IMR-90 (cell line): ENCODE measurements at regions not wholly inside any gene's neighbourhood (a gene's known extent, or its start where the extent isn't known, plus 50 kb on each side); places are given as distances from the start of the nearest gene placed in this dataset.

Experiments used
- ATAC-seq: fragments of 200-7000 bp; cut with Tn5 transposase; 2 replicates; pipeline ENCODE4 v1.9.1; 2020; ENCODE audit warnings: low read depth, mild to moderate bottlenecking, moderate library complexity
- BruUV-seq: library from RNA; stranded (reverse); fragments of 400-500 nt; replicated peaks from 2 replicates; lab custom pipeline; 2021; lab: Mats Ljungman, UMichigan
- CTCF ChIA-PET: fragments of 300-600 bp; formaldehyde crosslinking; extraction: SDS; loops from one replicate; lab custom pipeline; 2021; ENCODE audit warnings: antibody characterized with exemption; lab: Yijun Ruan, JAX
- POLR2A ChIA-PET: fragments of 300-600 bp; sonication (Branson Sonifier 250); formaldehyde crosslinking; loops from one replicate; lab custom pipeline; 2022; ENCODE audit warnings: antibody characterized with exemption; ENCODE audit not compliant: unreplicated experiment; lab: Charles Lee
- DNase-seq: peaks from one replicate; pipeline ENCODE4 v3.0.0; 2013
- H2AFZ ChIP-seq: replicated peaks from 2 replicates; pipeline ENCODE3; 2013; ENCODE audit warnings: low read length, mild to moderate bottlenecking; ENCODE audit not compliant: poor library complexity
- H2AK5ac ChIP-seq: 2 replicates; pipeline ENCODE4 v1.6.1; 2013; ENCODE audit warnings: low read depth, low read length, inconsistent platforms
- H2AK9ac ChIP-seq: replicated peaks from 2 replicates; pipeline ENCODE3; 2013; ENCODE audit warnings: mild to moderate bottlenecking, low read depth, low read length, moderate library complexity; ENCODE audit not compliant: poor library complexity
- H2BK120ac ChIP-seq: 2 replicates; pipeline ENCODE4 v1.6.1; 2013; ENCODE audit warnings: low read depth, low read length, inconsistent platforms
- H2BK15ac ChIP-seq: 3 replicates; pipeline ENCODE4 v1.6.1; 2013; ENCODE audit warnings: low read depth, low read length, inconsistent platforms
- H2BK20ac ChIP-seq: 2 replicates; pipeline ENCODE4 v1.6.1; 2013; ENCODE audit warnings: low read depth, mild to moderate bottlenecking, inconsistent platforms, low read length, moderate library complexity
- H2BK5ac ChIP-seq: 2 replicates; pipeline ENCODE4 v1.6.1; 2013; ENCODE audit warnings: mild to moderate bottlenecking, low read depth, low read length, inconsistent platforms; ENCODE audit not compliant: poor library complexity, severe bottlenecking
- H3K14ac ChIP-seq: replicated peaks from 2 replicates; pipeline ENCODE4 v1.6.1; 2013; ENCODE audit warnings: low read depth, low read length, inconsistent platforms
- H3K18ac ChIP-seq: 2 replicates; pipeline ENCODE4 v1.6.1; 2013; ENCODE audit warnings: low read depth, low read length, control low read depth
- H3K23ac ChIP-seq: 2 replicates; pipeline ENCODE4 v1.6.1; 2013; ENCODE audit warnings: low read depth, low read length, inconsistent platforms
- H3K27ac ChIP-seq: 2 replicates; pipeline ENCODE4 v1.5.1; 2013; ENCODE audit warnings: mild to moderate bottlenecking, control low read depth, low read length; ENCODE audit not compliant: insufficient read depth
- H3K27me3 ChIP-seq: 2 replicates; pipeline ENCODE4 v1.6.1; 2013; ENCODE audit warnings: low read length; ENCODE audit not compliant: control insufficient read depth, insufficient read depth
- H3K36me3 ChIP-seq: 2 replicates; pipeline ENCODE4 v1.6.1; 2013; ENCODE audit warnings: low read length, mixed read lengths; ENCODE audit not compliant: control insufficient read depth, insufficient read depth
- H3K4ac ChIP-seq: 2 replicates; pipeline ENCODE4 v1.6.1; 2013; ENCODE audit warnings: low read depth, low read length, inconsistent platforms
- H3K4me1 ChIP-seq: 2 replicates; pipeline ENCODE4 v1.6.1; 2013; ENCODE audit warnings: low read length, mixed read lengths; ENCODE audit not compliant: control insufficient read depth, insufficient read depth
- H3K4me2 ChIP-seq: 2 replicates; pipeline ENCODE4 v1.6.1; 2013; ENCODE audit warnings: low read depth, mild to moderate bottlenecking, control low read depth, low read length, moderate library complexity
- H3K4me3 ChIP-seq: 2 replicates; pipeline ENCODE4 v1.5.1; 2013; ENCODE audit warnings: low read depth, mild to moderate bottlenecking, control low read depth, low read length, moderate library complexity; ENCODE audit not compliant: insufficient read depth
- H3K56ac ChIP-seq: 2 replicates; pipeline ENCODE4 v1.6.1; 2013; ENCODE audit warnings: low read length, inconsistent platforms; ENCODE audit not compliant: insufficient read depth; ENCODE audit errors: extremely low read depth
- H3K79me1 ChIP-seq, 2 experiments: 2 replicates each; pipeline ENCODE4 v1.6.1; 2013; ENCODE audit warnings: low read length in 2 of 2, inconsistent platforms in 1 of 2, low read depth in 1 of 2
- H3K9ac ChIP-seq: 2 replicates; pipeline ENCODE4 v1.6.1; 2013; ENCODE audit warnings: low read depth, low read length, control low read depth
- H3K9me1 ChIP-seq: 2 replicates; pipeline ENCODE4 v1.6.1; 2013; ENCODE audit warnings: low read length, inconsistent platforms; ENCODE audit not compliant: insufficient read depth
- H3K9me3 ChIP-seq: 2 replicates; pipeline ENCODE4 v1.6.1; 2013; ENCODE audit warnings: low read length; ENCODE audit not compliant: control insufficient read depth, insufficient read depth
- H4K20me1 ChIP-seq: 2 replicates; pipeline ENCODE4 v1.6.1; 2013; ENCODE audit warnings: low read length, inconsistent platforms; ENCODE audit not compliant: insufficient read depth
- H4K5ac ChIP-seq: 2 replicates; pipeline ENCODE4 v1.6.1; 2013; ENCODE audit warnings: mild to moderate bottlenecking, low read depth, low read length, control low read depth
- H4K8ac ChIP-seq, 2 experiments: 2 replicates each; pipeline ENCODE4 v1.6.1; 2013; ENCODE audit warnings: low read depth in 2 of 2, low read length in 2 of 2, control low read depth in 1 of 2, inconsistent platforms in 1 of 2
- H4K91ac ChIP-seq: 2 replicates; pipeline ENCODE4 v1.6.1; 2013; ENCODE audit warnings: low read depth, low read length, inconsistent platforms; ENCODE audit not compliant: insufficient read depth
- BHLHE40 ChIP-seq: fragments of 150-350 bp; IDR thresholded peaks from 2 replicates; pipeline ENCODE4 v1.6.1; 2016; ENCODE audit warnings: mild to moderate bottlenecking, low read depth, low read length
- CEBPB ChIP-seq: IDR thresholded peaks from 2 replicates; pipeline ENCODE4 v1.6.1; 2012; ENCODE audit warnings: low read depth, low read length, improper control_type of control experiment
- CHD1 ChIP-seq: IDR thresholded peaks from 2 replicates; pipeline ENCODE4 v1.6.1; 2012; ENCODE audit warnings: low read depth, low read length, improper control_type of control experiment
- ELK1 ChIP-seq: fragments of 150-350 bp; IDR thresholded peaks from 2 replicates; pipeline ENCODE4 v1.6.1; 2016; ENCODE audit warnings: low read depth, mild to moderate bottlenecking, low read length, moderate library complexity, borderline replicate concordance
- FOS ChIP-seq: fragments of 150-350 bp; IDR thresholded peaks from 2 replicates; pipeline ENCODE4 v1.6.1; 2016; ENCODE audit warnings: low read depth, low read length
- MAFK ChIP-seq: IDR thresholded peaks from 2 replicates; pipeline ENCODE4 v1.6.1; 2012; ENCODE audit warnings: low read depth, low read length, improper control_type of control experiment
- MAZ ChIP-seq: IDR thresholded peaks from 2 replicates; pipeline ENCODE4 v1.6.1; 2012; ENCODE audit warnings: low read depth, mild to moderate bottlenecking, low read length, improper control_type of control experiment, moderate library complexity, borderline replicate concordance
- MXI1 ChIP-seq: IDR thresholded peaks from 2 replicates; pipeline ENCODE4 v1.6.1; 2012; ENCODE audit warnings: low read depth, mild to moderate bottlenecking, low read length, moderate library complexity, borderline replicate concordance
- NFE2L2 ChIP-seq: fragments of 150-350 bp; IDR thresholded peaks from 2 replicates; pipeline ENCODE4 v1.6.1; 2016; ENCODE audit warnings: low read depth, mild to moderate bottlenecking, low read length
- POLR2A ChIP-seq: IDR thresholded peaks from 2 replicates; pipeline ENCODE4 v1.6.1; 2012; ENCODE audit warnings: mild to moderate bottlenecking, low read depth, low read length
- RAD21 ChIP-seq: IDR thresholded peaks from 2 replicates; pipeline ENCODE4 v1.6.1; 2012; ENCODE audit warnings: low read length, improper control_type of control experiment
- RCOR1 ChIP-seq: IDR thresholded peaks from 2 replicates; pipeline ENCODE4 v1.6.1; 2012; ENCODE audit warnings: mild to moderate bottlenecking, low read length, improper control_type of control experiment; ENCODE audit not compliant: insufficient replicate concordance
- RFX5 ChIP-seq: IDR thresholded peaks from 2 replicates; pipeline ENCODE4 v1.8.0; 2012; ENCODE audit warnings: low read depth, mild to moderate bottlenecking, low read length, moderate library complexity
- SMC3 ChIP-seq: fragments of 150-350 bp; IDR thresholded peaks from 2 replicates; pipeline ENCODE4 v1.6.1; 2016; ENCODE audit warnings: low read depth, mild to moderate bottlenecking, antibody characterized with exemption, low read length, moderate library complexity
- USF2 ChIP-seq: fragments of 150-350 bp; IDR thresholded peaks from 2 replicates; pipeline ENCODE4 v1.6.1; 2017; ENCODE audit warnings: mild to moderate bottlenecking, antibody characterized with exemption, low read length, low read depth
- WGBS, 2 experiments: methylation state at CpG; one replicate each; pipeline versions ENCODE4 v1.1.5 to v1.1.7; 2013; ENCODE audit warnings: missing lambda C conversion rate in 2 of 2; ENCODE audit not compliant: insufficient read length in 1 of 2; ENCODE audit errors: extremely low coverage in 2 of 2; 5-methylcytosine and 5-hydroxymethylcytosine counted together
- dilution Hi-C: fragments of 300-500 bp; cut with HindIII; formaldehyde crosslinking; loops from one replicate; pipeline ENCODE4 v1.14.3; 2018; ENCODE audit warnings: low sequenced_read_pairs; ENCODE audit not compliant: unreplicated experiment
- in situ Hi-C: fragments of 300-500 bp; cut with MboI; formaldehyde crosslinking; loops from 3 replicates; pipeline ENCODE4 v1.14.3; 2019; ENCODE audit warnings: low sequenced_read_pairs, inconsistent platforms, mixed read lengths
- intact Hi-C: fragments of 100-400 bp; cut with micrococcal nuclease; formaldehyde crosslinking; loops from 2 replicates; pipeline ENCODE4 v1.10.0; 2022
- TF ChIP-seq, protein P1 (sequence below): conservative IDR thresholded peaks from 2 replicates; pipeline ENCODE4 v1.5.1; 2012; ENCODE audit warnings: mild to moderate bottlenecking, low read depth, low read length, improper control_type of control experiment

GRCh38 chr20:19868441-19868840, 110.4 kb downstream of the RIN2 start:
- Histone ChIP-seq H3K4ac (no peak overlapping the region), H4K8ac (no peak overlapping the region; a peak in 1 of 4 replicates), H3K9ac (no peak overlapping the region), H3K14ac (no peak overlapping the region), H4K20me1 (no peaks in the 10 kb centered on the region), H3K4me2 (no peak overlapping the region), H3K4me3 (no peak overlapping the region), H2AK9ac (no peak overlapping the region), H3K9me3 (peaks cover 3% of the 10 kb centered on the region; the same call in 1 of the 2 replicates), H4K91ac (peak overlapping the region; percentile 51), H4K5ac (no peak overlapping the region), H3K27ac (no peak overlapping the region), H3K36me3 (peaks cover 13% of the 10 kb centered on the region), H3K79me1 (peaks cover 0 to 16% of the 10 kb centered on the region in 2 experiments; a peak in 1 of 4 replicates), H2AFZ (no peak overlapping the region), H3K18ac (no peak overlapping the region), H2BK5ac (no peak overlapping the region), H2BK15ac (no peak overlapping the region), H2AK5ac (peak overlapping the region; percentile 62; the same call in 1 of the 2 replicates), H3K4me1 (peaks cover 6% of the 10 kb centered on the region), H3K27me3 (no peaks in the 10 kb centered on the region), H3K23ac (no peak overlapping the region), H3K56ac (no peak overlapping the region), H3K9me1 (no peaks in the 10 kb centered on the region), H2BK120ac (peak overlapping the region; percentile 21), H2BK20ac (peak overlapping the region; percentile 42; the same call in 1 of the 2 replicates)
- no peak for TF ChIP-seq RCOR1
- TF ChIP-seq MAFK: no peak
- no peak for TF ChIP-seq CHD1
- TF ChIP-seq FOS: no peak
- no peak for TF ChIP-seq NFE2L2
- TF ChIP-seq, protein P1, sequence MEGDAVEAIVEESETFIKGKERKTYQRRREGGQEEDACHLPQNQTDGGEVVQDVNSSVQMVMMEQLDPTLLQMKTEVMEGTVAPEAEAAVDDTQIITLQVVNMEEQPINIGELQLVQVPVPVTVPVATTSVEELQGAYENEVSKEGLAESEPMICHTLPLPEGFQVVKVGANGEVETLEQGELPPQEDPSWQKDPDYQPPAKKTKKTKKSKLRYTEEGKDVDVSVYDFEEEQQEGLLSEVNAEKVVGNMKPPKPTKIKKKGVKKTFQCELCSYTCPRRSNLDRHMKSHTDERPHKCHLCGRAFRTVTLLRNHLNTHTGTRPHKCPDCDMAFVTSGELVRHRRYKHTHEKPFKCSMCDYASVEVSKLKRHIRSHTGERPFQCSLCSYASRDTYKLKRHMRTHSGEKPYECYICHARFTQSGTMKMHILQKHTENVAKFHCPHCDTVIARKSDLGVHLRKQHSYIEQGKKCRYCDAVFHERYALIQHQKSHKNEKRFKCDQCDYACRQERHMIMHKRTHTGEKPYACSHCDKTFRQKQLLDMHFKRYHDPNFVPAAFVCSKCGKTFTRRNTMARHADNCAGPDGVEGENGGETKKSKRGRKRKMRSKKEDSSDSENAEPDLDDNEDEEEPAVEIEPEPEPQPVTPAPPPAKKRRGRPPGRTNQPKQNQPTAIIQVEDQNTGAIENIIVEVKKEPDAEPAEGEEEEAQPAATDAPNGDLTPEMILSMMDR: no peak
- no peak for TF ChIP-seq BHLHE40
- TF ChIP-seq POLR2A: no peak
- no peak for TF ChIP-seq MXI1
- TF ChIP-seq USF2: no peak
- no peak for TF ChIP-seq MAZ
- TF ChIP-seq SMC3: no peak
- TF ChIP-seq RAD21: no peak
- TF ChIP-seq CEBPB: no peak
- no peak for TF ChIP-seq ELK1
- no peak for TF ChIP-seq RFX5
- 96% methylated on average over 4 of the region's 6 CpGs; no CpG with 5 or more reads in 1 of the 2 experiments for WGBS, 2 experiments
- in situ Hi-C loops: no loop called here
- intact Hi-C loops: no loop called here
- dilution Hi-C loops: no loop called here
- DNase-seq (no peak), ATAC-seq (no peak)
- ChIA-PET POLR2A (no interaction called here), CTCF (no interaction called here)
- no TSS peak for BruUV-seq
